DMS53 treated with DMSO at 0.1 percent for 48 hours (cell line): ENCODE measurements at regions not wholly inside any gene's neighbourhood (a gene's known extent, or its start where the extent isn't known, plus 50 kb on each side); places are given as distances from the start of the nearest gene placed in this dataset.
"Not testable (repeated sequence)": the region's sequence is repeated elsewhere in the genome, so short reads cannot be mapped to it uniquely, and the experiment has no call there.

Experiments used
- DNase-seq: peaks from one replicate; lab custom pipeline; 2025; ENCODE audit not compliant: unreplicated experiment; lab: John Stamatoyannopoulos, UW

- DNase-seq, result no peak
Observed at GRCh38 chr21:14617040-14617393, 70.9 kb upstream of the SAMSN1 start.

GRCh38 chr21:14616380-14617039 is 70.4 kb upstream of the SAMSN1 start:
- no peak for DNase-seq

- no peak for DNase-seq
Observed at GRCh38 chr21:14615359-14615974, 69.4 kb upstream of the SAMSN1 start.

DNA sequence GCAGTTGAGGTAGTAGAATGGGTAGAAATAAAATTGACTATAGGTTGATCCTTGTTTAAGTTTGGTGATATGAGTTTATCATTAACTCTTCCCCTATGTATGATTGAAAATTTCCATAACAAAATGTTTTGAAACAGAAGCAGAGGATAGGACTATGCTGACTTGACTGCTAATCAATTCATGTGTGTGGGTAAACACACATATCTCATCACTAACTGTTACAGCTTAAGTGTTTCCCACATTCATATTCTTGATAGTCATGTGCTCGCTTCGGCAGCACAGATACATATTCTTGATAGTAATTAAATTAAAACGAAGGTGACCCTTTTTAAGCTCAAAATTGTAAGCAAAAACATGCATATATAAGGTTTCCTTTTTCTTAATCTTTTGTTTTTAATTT is 68.2 kb upstream of the SAMSN1 start:
- DNase-seq, result no peak

- no peak for DNase-seq
Observed at GRCh38 chr21:14613486-14614224, 67.5 kb upstream of the SAMSN1 start.

- DNase-seq, result not testable (repeated sequence)
Observed at GRCh38 chr21:14610119-14610518, 64.0 kb upstream of the SAMSN1 start.

DNA sequence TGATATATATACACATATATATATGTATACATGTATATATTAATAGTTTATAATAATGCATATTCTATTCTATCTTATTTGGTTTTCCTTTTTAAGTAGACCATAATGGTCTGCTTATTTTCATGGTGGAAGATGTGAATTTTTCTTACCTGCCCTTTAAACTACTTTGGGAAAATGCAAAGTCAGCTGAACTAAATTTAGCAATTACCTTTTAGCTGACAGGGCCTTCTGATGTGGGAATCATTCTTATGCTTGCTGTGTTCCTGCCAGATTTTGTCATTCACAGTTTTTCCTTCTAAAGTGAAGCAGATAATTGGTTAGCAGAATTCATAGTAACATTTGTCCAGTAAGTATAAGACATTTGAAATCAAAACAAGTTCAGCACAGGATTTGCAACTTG is 63.2 kb upstream of the SAMSN1 start:
- DNase-seq, result no peak

DNA sequence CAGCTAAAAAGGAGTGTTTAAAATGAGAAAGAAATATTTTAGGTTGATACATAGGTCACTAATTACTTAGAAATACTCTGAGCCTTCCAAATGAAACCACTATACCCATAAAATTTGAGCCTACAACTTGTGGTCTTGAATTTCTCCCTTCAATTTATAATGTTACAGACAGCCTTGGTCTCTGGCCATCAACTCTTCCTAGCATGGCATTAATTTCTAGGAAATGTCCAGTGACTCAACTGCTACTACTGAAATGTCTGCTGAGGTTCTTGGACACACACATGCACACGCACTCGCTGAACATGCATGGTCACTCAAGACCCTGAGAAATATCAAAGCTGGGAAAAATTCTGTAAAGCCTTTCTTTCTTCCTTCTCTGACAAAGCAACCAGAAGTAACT is 61.1 kb upstream of the SAMSN1 start:
- DNase-seq, result no peak

DNA sequence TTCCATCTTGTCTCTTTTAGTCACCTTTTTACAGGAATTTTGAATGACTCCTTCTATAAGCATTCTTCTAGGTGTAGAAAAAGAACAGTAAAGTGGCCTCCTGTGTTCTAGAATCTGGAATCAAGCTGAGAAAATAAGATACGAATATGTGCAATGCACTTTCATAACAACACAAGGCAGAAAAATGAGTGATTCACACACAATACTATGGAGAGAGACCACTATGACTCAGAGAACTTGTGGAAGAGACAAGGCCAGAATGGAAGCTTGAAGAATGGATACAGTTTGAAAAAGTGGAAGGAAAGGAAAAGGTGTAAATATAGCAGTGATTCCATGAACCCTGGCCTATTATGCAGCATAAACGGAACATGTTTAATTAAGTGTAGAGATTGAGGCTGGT is 57.1 kb upstream of the SAMSN1 start:
- no peak for DNase-seq

GRCh38 chr21:14602382-14602958 is 56.4 kb upstream of the SAMSN1 start:
- no peak for DNase-seq

GRCh38 chr21:14600569-14601297 is 54.6 kb upstream of the SAMSN1 start:
- no peak for DNase-seq

DNA sequence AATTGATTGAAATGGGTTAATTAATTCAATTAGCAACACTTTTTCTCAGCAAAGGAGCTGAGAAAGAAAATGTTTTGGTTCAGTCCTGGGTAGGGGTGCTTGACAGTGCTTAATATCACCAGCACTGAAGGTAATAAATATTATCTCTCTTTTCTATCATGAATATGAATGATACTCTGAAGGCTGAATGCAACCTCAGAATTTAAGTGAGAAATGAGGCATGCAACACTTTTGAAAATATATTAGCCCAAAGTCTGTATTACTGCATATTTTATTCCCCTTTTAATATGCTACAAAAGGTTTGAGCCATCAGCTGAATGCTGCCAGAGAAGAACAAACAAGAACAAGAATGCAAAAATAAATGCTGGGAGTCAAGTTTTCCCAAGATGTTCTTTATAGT is 52.0 kb upstream of the SAMSN1 start:
- no peak for DNase-seq
